ENCODE measurements at regions not wholly inside any gene's neighbourhood (a gene's known extent, or its start where the extent isn't known, plus 50 kb on each side); places are given as distances from the start of the nearest gene placed in this dataset.

GRCh38 chrX:35104626-35105025 is 162.0 kb downstream of the FAM47B start:
- TF ChIP-seq, protein P1, sequence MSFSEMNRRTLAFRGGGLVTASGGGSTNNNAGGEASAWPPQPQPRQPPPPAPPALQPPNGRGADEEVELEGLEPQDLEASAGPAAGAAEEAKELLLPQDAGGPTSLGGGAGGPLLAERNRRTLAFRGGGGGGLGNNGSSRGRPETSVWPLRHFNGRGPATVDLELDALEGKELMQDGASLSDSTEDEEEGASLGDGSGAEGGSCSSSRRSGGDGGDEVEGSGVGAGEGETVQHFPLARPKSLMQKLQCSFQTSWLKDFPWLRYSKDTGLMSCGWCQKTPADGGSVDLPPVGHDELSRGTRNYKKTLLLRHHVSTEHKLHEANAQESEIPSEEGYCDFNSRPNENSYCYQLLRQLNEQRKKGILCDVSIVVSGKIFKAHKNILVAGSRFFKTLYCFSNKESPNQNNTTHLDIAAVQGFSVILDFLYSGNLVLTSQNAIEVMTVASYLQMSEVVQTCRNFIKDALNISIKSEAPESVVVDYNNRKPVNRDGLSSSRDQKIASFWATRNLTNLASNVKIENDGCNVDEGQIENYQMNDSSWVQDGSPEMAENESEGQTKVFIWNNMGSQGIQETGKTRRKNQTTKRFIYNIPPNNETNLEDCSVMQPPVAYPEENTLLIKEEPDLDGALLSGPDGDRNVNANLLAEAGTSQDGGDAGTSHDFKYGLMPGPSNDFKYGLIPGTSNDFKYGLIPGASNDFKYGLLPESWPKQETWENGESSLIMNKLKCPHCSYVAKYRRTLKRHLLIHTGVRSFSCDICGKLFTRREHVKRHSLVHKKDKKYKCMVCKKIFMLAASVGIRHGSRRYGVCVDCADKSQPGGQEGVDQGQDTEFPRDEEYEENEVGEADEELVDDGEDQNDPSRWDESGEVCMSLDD (tag by site-specific recombination; IDR thresholded peaks at IDR 0.05): no peak
- TF ChIP-seq, protein P2, sequence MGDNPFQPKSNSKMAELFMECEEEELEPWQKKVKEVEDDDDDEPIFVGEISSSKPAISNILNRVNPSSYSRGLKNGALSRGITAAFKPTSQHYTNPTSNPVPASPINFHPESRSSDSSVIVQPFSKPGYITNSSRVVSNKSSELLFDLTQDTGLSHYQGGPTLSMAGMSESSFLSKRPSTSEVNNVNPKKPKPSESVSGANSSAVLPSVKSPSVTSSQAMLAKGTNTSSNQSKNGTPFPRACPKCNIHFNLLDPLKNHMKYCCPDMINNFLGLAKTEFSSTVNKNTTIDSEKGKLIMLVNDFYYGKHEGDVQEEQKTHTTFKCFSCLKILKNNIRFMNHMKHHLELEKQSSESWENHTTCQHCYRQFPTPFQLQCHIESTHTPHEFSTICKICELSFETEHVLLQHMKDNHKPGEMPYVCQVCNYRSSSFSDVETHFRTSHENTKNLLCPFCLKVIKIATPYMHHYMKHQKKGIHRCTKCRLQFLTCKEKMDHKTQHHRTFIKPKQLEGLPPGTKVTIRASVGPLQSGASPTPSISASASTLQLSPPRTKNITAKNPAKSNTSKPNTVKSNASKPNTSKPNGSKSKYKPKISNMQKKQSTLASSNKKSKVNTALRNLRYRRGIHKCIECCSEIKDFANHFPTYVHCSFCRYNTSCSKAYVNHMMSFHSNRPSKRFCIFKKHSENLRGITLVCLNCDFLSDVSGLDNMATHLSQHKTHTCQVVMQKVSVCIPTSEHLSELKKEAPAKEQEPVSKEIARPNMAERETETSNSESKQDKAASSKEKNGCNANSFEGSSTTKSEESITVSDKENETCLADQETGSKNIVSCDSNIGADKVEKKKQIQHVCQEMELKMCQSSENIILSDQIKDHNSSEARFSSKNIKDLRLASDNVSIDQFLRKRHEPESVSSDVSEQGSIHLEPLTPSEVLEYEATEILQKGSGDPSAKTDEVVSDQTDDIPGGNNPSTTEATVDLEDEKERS (tag by site-specific recombination; IDR thresholded peaks at IDR 0.05): no peak
- TF ChIP-seq CTCF (tag by site-specific recombination; IDR thresholded peaks at IDR 0.05) (no peak), ZNF677 (tag by site-specific recombination; IDR thresholded peaks at IDR 0.05) (no peak), MYNN (tag by site-specific recombination; IDR thresholded peaks at IDR 0.05; ENCODE audit: borderline replicate concordance) (no peak), KLF16 (tag by site-specific recombination; IDR thresholded peaks at IDR 0.05) (no peak), ZNF169 (tag by site-specific recombination; IDR thresholded peaks at IDR 0.05) (no peak)
- TF ChIP-seq, protein P3, sequence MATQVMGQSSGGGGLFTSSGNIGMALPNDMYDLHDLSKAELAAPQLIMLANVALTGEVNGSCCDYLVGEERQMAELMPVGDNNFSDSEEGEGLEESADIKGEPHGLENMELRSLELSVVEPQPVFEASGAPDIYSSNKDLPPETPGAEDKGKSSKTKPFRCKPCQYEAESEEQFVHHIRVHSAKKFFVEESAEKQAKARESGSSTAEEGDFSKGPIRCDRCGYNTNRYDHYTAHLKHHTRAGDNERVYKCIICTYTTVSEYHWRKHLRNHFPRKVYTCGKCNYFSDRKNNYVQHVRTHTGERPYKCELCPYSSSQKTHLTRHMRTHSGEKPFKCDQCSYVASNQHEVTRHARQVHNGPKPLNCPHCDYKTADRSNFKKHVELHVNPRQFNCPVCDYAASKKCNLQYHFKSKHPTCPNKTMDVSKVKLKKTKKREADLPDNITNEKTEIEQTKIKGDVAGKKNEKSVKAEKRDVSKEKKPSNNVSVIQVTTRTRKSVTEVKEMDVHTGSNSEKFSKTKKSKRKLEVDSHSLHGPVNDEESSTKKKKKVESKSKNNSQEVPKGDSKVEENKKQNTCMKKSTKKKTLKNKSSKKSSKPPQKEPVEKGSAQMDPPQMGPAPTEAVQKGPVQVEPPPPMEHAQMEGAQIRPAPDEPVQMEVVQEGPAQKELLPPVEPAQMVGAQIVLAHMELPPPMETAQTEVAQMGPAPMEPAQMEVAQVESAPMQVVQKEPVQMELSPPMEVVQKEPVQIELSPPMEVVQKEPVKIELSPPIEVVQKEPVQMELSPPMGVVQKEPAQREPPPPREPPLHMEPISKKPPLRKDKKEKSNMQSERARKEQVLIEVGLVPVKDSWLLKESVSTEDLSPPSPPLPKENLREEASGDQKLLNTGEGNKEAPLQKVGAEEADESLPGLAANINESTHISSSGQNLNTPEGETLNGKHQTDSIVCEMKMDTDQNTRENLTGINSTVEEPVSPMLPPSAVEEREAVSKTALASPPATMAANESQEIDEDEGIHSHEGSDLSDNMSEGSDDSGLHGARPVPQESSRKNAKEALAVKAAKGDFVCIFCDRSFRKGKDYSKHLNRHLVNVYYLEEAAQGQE (tag by site-specific recombination; IDR thresholded peaks at IDR 0.05): no peak
- TF ChIP-seq, protein P4, sequence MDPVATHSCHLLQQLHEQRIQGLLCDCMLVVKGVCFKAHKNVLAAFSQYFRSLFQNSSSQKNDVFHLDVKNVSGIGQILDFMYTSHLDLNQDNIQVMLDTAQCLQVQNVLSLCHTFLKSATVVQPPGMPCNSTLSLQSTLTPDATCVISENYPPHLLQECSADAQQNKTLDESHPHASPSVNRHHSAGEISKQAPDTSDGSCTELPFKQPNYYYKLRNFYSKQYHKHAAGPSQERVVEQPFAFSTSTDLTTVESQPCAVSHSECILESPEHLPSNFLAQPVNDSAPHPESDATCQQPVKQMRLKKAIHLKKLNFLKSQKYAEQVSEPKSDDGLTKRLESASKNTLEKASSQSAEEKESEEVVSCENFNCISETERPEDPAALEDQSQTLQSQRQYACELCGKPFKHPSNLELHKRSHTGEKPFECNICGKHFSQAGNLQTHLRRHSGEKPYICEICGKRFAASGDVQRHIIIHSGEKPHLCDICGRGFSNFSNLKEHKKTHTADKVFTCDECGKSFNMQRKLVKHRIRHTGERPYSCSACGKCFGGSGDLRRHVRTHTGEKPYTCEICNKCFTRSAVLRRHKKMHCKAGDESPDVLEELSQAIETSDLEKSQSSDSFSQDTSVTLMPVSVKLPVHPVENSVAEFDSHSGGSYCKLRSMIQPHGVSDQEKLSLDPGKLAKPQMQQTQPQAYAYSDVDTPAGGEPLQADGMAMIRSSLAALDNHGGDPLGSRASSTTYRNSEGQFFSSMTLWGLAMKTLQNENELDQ (tag by site-specific recombination; IDR thresholded peaks at IDR 0.05; ENCODE audit: low read depth): no peak

Data from HEK293 (cell line).